IMR-90 (cell line): ENCODE measurements at regions not wholly inside any gene's neighbourhood (a gene's known extent, or its start where the extent isn't known, plus 50 kb on each side); places are given as distances from the start of the nearest gene placed in this dataset.

ENCODE experiments used
- ATAC-seq: fragments of 200-7000 bp; cut with Tn5 transposase; 2 replicates; pipeline ENCODE4 v1.9.1; 2020; ENCODE audit warnings: low read depth, mild to moderate bottlenecking, moderate library complexity
- BruUV-seq: library from RNA; stranded (reverse); fragments of 400-500 nt; replicated peaks from 2 replicates; lab custom pipeline; 2021; lab: Mats Ljungman, UMichigan
- CTCF ChIA-PET: fragments of 300-600 bp; formaldehyde crosslinking; extraction: SDS; loops from one replicate; lab custom pipeline; 2021; ENCODE audit warnings: antibody characterized with exemption; lab: Yijun Ruan, JAX
- POLR2A ChIA-PET: fragments of 300-600 bp; sonication (Branson Sonifier 250); formaldehyde crosslinking; loops from one replicate; lab custom pipeline; 2022; ENCODE audit warnings: antibody characterized with exemption; ENCODE audit not compliant: unreplicated experiment; lab: Charles Lee
- DNase-seq: peaks from one replicate; pipeline ENCODE4 v3.0.0; 2013
- H2AFZ ChIP-seq: replicated peaks from 2 replicates; pipeline ENCODE3; 2013; ENCODE audit warnings: low read length, mild to moderate bottlenecking; ENCODE audit not compliant: poor library complexity
- H2AK5ac ChIP-seq: 2 replicates; pipeline ENCODE4 v1.6.1; 2013; ENCODE audit warnings: low read depth, low read length, inconsistent platforms
- H2AK9ac ChIP-seq: replicated peaks from 2 replicates; pipeline ENCODE3; 2013; ENCODE audit warnings: mild to moderate bottlenecking, low read depth, low read length, moderate library complexity; ENCODE audit not compliant: poor library complexity
- H2BK120ac ChIP-seq: 2 replicates; pipeline ENCODE4 v1.6.1; 2013; ENCODE audit warnings: low read depth, low read length, inconsistent platforms
- H2BK15ac ChIP-seq: 3 replicates; pipeline ENCODE4 v1.6.1; 2013; ENCODE audit warnings: low read depth, low read length, inconsistent platforms
- H2BK20ac ChIP-seq: 2 replicates; pipeline ENCODE4 v1.6.1; 2013; ENCODE audit warnings: low read depth, mild to moderate bottlenecking, inconsistent platforms, low read length, moderate library complexity
- H2BK5ac ChIP-seq: 2 replicates; pipeline ENCODE4 v1.6.1; 2013; ENCODE audit warnings: mild to moderate bottlenecking, low read depth, low read length, inconsistent platforms; ENCODE audit not compliant: poor library complexity, severe bottlenecking
- H3K14ac ChIP-seq: replicated peaks from 2 replicates; pipeline ENCODE4 v1.6.1; 2013; ENCODE audit warnings: low read depth, low read length, inconsistent platforms
- H3K18ac ChIP-seq: 2 replicates; pipeline ENCODE4 v1.6.1; 2013; ENCODE audit warnings: low read depth, low read length, control low read depth
- H3K23ac ChIP-seq: 2 replicates; pipeline ENCODE4 v1.6.1; 2013; ENCODE audit warnings: low read depth, low read length, inconsistent platforms
- H3K27ac ChIP-seq: 2 replicates; pipeline ENCODE4 v1.5.1; 2013; ENCODE audit warnings: mild to moderate bottlenecking, control low read depth, low read length; ENCODE audit not compliant: insufficient read depth
- H3K27me3 ChIP-seq: 2 replicates; pipeline ENCODE4 v1.6.1; 2013; ENCODE audit warnings: low read length; ENCODE audit not compliant: control insufficient read depth, insufficient read depth
- H3K36me3 ChIP-seq: 2 replicates; pipeline ENCODE4 v1.6.1; 2013; ENCODE audit warnings: low read length, mixed read lengths; ENCODE audit not compliant: control insufficient read depth, insufficient read depth
- H3K4ac ChIP-seq: 2 replicates; pipeline ENCODE4 v1.6.1; 2013; ENCODE audit warnings: low read depth, low read length, inconsistent platforms
- H3K4me1 ChIP-seq: 2 replicates; pipeline ENCODE4 v1.6.1; 2013; ENCODE audit warnings: low read length, mixed read lengths; ENCODE audit not compliant: control insufficient read depth, insufficient read depth
- H3K4me2 ChIP-seq: 2 replicates; pipeline ENCODE4 v1.6.1; 2013; ENCODE audit warnings: low read depth, mild to moderate bottlenecking, control low read depth, low read length, moderate library complexity
- H3K4me3 ChIP-seq: 2 replicates; pipeline ENCODE4 v1.5.1; 2013; ENCODE audit warnings: low read depth, mild to moderate bottlenecking, control low read depth, low read length, moderate library complexity; ENCODE audit not compliant: insufficient read depth
- H3K56ac ChIP-seq: 2 replicates; pipeline ENCODE4 v1.6.1; 2013; ENCODE audit warnings: low read length, inconsistent platforms; ENCODE audit not compliant: insufficient read depth; ENCODE audit errors: extremely low read depth
- H3K79me1 ChIP-seq, 2 experiments: 2 replicates each; pipeline ENCODE4 v1.6.1; 2013; ENCODE audit warnings: low read length in 2 of 2, inconsistent platforms in 1 of 2, low read depth in 1 of 2
- H3K9ac ChIP-seq: 2 replicates; pipeline ENCODE4 v1.6.1; 2013; ENCODE audit warnings: low read depth, low read length, control low read depth
- H3K9me1 ChIP-seq: 2 replicates; pipeline ENCODE4 v1.6.1; 2013; ENCODE audit warnings: low read length, inconsistent platforms; ENCODE audit not compliant: insufficient read depth
- H3K9me3 ChIP-seq: 2 replicates; pipeline ENCODE4 v1.6.1; 2013; ENCODE audit warnings: low read length; ENCODE audit not compliant: control insufficient read depth, insufficient read depth
- H4K20me1 ChIP-seq: 2 replicates; pipeline ENCODE4 v1.6.1; 2013; ENCODE audit warnings: low read length, inconsistent platforms; ENCODE audit not compliant: insufficient read depth
- H4K5ac ChIP-seq: 2 replicates; pipeline ENCODE4 v1.6.1; 2013; ENCODE audit warnings: mild to moderate bottlenecking, low read depth, low read length, control low read depth
- H4K8ac ChIP-seq, 2 experiments: 2 replicates each; pipeline ENCODE4 v1.6.1; 2013; ENCODE audit warnings: low read depth in 2 of 2, low read length in 2 of 2, control low read depth in 1 of 2, inconsistent platforms in 1 of 2
- H4K91ac ChIP-seq: 2 replicates; pipeline ENCODE4 v1.6.1; 2013; ENCODE audit warnings: low read depth, low read length, inconsistent platforms; ENCODE audit not compliant: insufficient read depth
- CHD1 ChIP-seq: IDR thresholded peaks from 2 replicates; pipeline ENCODE4 v1.6.1; 2012; ENCODE audit warnings: low read depth, low read length, improper control_type of control experiment
- MAFK ChIP-seq: IDR thresholded peaks from 2 replicates; pipeline ENCODE4 v1.6.1; 2012; ENCODE audit warnings: low read depth, low read length, improper control_type of control experiment
- MAZ ChIP-seq: IDR thresholded peaks from 2 replicates; pipeline ENCODE4 v1.6.1; 2012; ENCODE audit warnings: low read depth, mild to moderate bottlenecking, low read length, improper control_type of control experiment, moderate library complexity, borderline replicate concordance
- MXI1 ChIP-seq: IDR thresholded peaks from 2 replicates; pipeline ENCODE4 v1.6.1; 2012; ENCODE audit warnings: low read depth, mild to moderate bottlenecking, low read length, moderate library complexity, borderline replicate concordance
- POLR2A ChIP-seq: IDR thresholded peaks from 2 replicates; pipeline ENCODE4 v1.6.1; 2012; ENCODE audit warnings: mild to moderate bottlenecking, low read depth, low read length
- RAD21 ChIP-seq: IDR thresholded peaks from 2 replicates; pipeline ENCODE4 v1.6.1; 2012; ENCODE audit warnings: low read length, improper control_type of control experiment
- RCOR1 ChIP-seq: IDR thresholded peaks from 2 replicates; pipeline ENCODE4 v1.6.1; 2012; ENCODE audit warnings: mild to moderate bottlenecking, low read length, improper control_type of control experiment; ENCODE audit not compliant: insufficient replicate concordance
- SMC3 ChIP-seq: fragments of 150-350 bp; IDR thresholded peaks from 2 replicates; pipeline ENCODE4 v1.6.1; 2016; ENCODE audit warnings: low read depth, mild to moderate bottlenecking, antibody characterized with exemption, low read length, moderate library complexity
- WGBS, 2 experiments: methylation state at CpG; one replicate each; pipeline versions ENCODE4 v1.1.5 to v1.1.7; 2013; ENCODE audit warnings: missing lambda C conversion rate in 2 of 2; ENCODE audit not compliant: insufficient read length in 1 of 2; ENCODE audit errors: extremely low coverage in 2 of 2; 5-methylcytosine and 5-hydroxymethylcytosine counted together
- dilution Hi-C: fragments of 300-500 bp; cut with HindIII; formaldehyde crosslinking; loops from one replicate; pipeline ENCODE4 v1.14.3; 2018; ENCODE audit warnings: low sequenced_read_pairs; ENCODE audit not compliant: unreplicated experiment
- in situ Hi-C: fragments of 300-500 bp; cut with MboI; formaldehyde crosslinking; loops from 3 replicates; pipeline ENCODE4 v1.14.3; 2019; ENCODE audit warnings: low sequenced_read_pairs, inconsistent platforms, mixed read lengths
- intact Hi-C: fragments of 100-400 bp; cut with micrococcal nuclease; formaldehyde crosslinking; loops from 2 replicates; pipeline ENCODE4 v1.10.0; 2022
- TF ChIP-seq, protein P1 (sequence below): fragments of 150-350 bp; IDR thresholded peaks from 2 replicates; pipeline ENCODE4 v1.6.1; 2016; ENCODE audit warnings: low read depth, mild to moderate bottlenecking, low read length, moderate library complexity, borderline replicate concordance
- TF ChIP-seq, protein P2 (sequence below): fragments of 150-350 bp; IDR thresholded peaks from 2 replicates; pipeline ENCODE4 v1.6.1; 2017; ENCODE audit warnings: mild to moderate bottlenecking, antibody characterized with exemption, low read length, low read depth

DNA sequence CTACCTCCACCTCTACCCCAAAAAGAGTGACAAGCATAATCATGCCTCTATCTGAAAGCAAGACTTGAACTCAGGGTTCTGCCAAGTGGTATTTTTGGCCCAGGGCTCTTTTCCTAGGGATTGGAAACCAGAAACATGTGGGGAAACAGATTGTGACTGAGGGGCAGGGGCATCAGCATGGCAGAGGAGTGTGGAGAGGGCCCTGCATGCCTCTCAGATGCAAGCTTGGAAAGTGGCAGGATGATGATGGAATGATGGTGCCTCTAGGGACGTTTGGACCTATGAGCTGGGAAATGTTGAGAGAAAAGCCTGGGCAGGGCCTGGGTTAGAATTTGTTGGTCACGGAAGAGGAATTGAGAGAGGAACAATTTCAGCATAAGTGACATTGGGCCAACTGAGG lies 78.4 kb upstream of the LEP start:
- Histone ChIP-seq H3K9ac (no peak overlapping the region), H3K9me3 (no peaks in the 10 kb centered on the region), H4K20me1 (peaks cover 9% of the 10 kb centered on the region), H3K4me1 (peaks cover 10% of the 10 kb centered on the region), H2AK5ac (no peak overlapping the region), H3K9me1 (peaks cover 10% of the 10 kb centered on the region), H2AK9ac (no peak overlapping the region), H3K79me1 (no peaks in the 10 kb centered on the region), H3K36me3 (no peaks in the 10 kb centered on the region), H3K27me3 (peaks cover 35% of the 10 kb centered on the region), H4K8ac (no peak overlapping the region), H3K27ac (no peak overlapping the region), H2AFZ (no peak overlapping the region), H3K4me2 (no peak overlapping the region), H2BK20ac (no peak overlapping the region), H2BK5ac (no peak overlapping the region), H3K23ac (no peak overlapping the region), H3K56ac (no peak overlapping the region), H3K4ac (no peak overlapping the region), H4K5ac (no peak overlapping the region), H3K18ac (no peak overlapping the region), H3K14ac (no peak overlapping the region), H4K91ac (no peak overlapping the region), H2BK120ac (no peak overlapping the region), H3K4me3 (no peak overlapping the region), H2BK15ac (no peak overlapping the region)
- ChIA-PET POLR2A (no interaction called here), CTCF (no interaction called here)
- dilution Hi-C loops: no loop called here
- WGBS, 2 experiments: 75% methylated on average over 2 of the region's 2 CpGs; no CpG with 5 or more reads in 1 of the 2 experiments
- TF ChIP-seq, protein P1, sequence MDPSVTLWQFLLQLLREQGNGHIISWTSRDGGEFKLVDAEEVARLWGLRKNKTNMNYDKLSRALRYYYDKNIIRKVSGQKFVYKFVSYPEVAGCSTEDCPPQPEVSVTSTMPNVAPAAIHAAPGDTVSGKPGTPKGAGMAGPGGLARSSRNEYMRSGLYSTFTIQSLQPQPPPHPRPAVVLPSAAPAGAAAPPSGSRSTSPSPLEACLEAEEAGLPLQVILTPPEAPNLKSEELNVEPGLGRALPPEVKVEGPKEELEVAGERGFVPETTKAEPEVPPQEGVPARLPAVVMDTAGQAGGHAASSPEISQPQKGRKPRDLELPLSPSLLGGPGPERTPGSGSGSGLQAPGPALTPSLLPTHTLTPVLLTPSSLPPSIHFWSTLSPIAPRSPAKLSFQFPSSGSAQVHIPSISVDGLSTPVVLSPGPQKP: no peak
- TF ChIP-seq SMC3: no peak
- no peak for TF ChIP-seq MAFK
- no peak for TF ChIP-seq CHD1
- TF ChIP-seq MAZ: no peak
- TF ChIP-seq POLR2A: no peak
- TF ChIP-seq MXI1: no peak
- TF ChIP-seq RAD21: no peak
- TF ChIP-seq, protein P2, sequence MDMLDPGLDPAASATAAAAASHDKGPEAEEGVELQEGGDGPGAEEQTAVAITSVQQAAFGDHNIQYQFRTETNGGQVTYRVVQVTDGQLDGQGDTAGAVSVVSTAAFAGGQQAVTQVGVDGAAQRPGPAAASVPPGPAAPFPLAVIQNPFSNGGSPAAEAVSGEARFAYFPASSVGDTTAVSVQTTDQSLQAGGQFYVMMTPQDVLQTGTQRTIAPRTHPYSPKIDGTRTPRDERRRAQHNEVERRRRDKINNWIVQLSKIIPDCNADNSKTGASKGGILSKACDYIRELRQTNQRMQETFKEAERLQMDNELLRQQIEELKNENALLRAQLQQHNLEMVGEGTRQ: no peak
- TF ChIP-seq RCOR1: no peak
- ATAC-seq (no peak), DNase-seq (no peak)
- intact Hi-C loops: no loop called here
- BruUV-seq: no TSS peak
- in situ Hi-C loops: no loop called here
